Pancreas (tissue), 10 donors: ENCODE measurements at regions not wholly inside any gene's neighbourhood (a gene's known extent, or its start where the extent isn't known, plus 50 kb on each side); places are given as distances from the start of the nearest gene placed in this dataset.

Experiments
- ATAC-seq, 4 donors: fragments of 200-7000 bp; cut with Tn5 transposase; one replicate each; pipeline versions ENCODE4 v1.8.0 to v1.9.1; 2020; ENCODE audit warnings: mild to moderate bottlenecking in 4 of 4, moderate library complexity in 4 of 4
- DNase-seq, 6 donors: peaks; one replicate each; pipeline ENCODE4 v3.0.0-alpha.2; 2020
- FAIRE-seq: peaks from 2 replicates; lab custom pipeline; 2012; peaks lifted over from hg19 to GRCh38; lab: Jason Lieb, UNC
- H3K27ac ChIP-seq, 4 donors: fragments of 200-600 bp; sonication (generic); 1 replicate in 3 of 4; 2 replicates in 1 of 4; pipeline versions ENCODE4 v1.5.0 to v1.8.0; 2020
- H3K27me3 ChIP-seq, 4 donors: fragments of 200-600 bp; one replicate each; pipeline ENCODE4 v1.8.0; 2021
- H3K36me3 ChIP-seq, 3 donors: fragments of 200-600 bp; sonication (generic) in 1 of 3; one replicate each; pipeline versions ENCODE4 v1.5.0 to v1.8.0; 2020 to 2021
- H3K4me1 ChIP-seq, 3 donors: fragments of 200-600 bp; one replicate each; pipeline ENCODE4 v1.8.0; 2021
- H3K4me3 ChIP-seq, 4 donors: fragments of 200-600 bp; sonication (generic) in 2 of 4; one replicate each; pipeline versions ENCODE4 v1.5.0 to v1.8.0; 2020 to 2021
- H3K9me3 ChIP-seq, 4 donors: fragments of 200-600 bp; one replicate each; pipeline ENCODE4 v1.8.0; 2021
- CTCF ChIP-seq, 4 donors: fragments of 200-600 bp; sonication (generic) in 3 of 4; IDR thresholded peaks; one replicate each; pipeline versions ENCODE4 v1.5.0 to v1.8.0; 2021; ENCODE audit warnings: antibody characterized with exemption in 4 of 4
- WGBS, 2 donors: extraction: QIAGEN DNeasy Blood & Tissue Kit; methylation state at CpG; one replicate each; pipeline ENCODE4 v1.1.7; 2013; 5-methylcytosine and 5-hydroxymethylcytosine counted together
- intact Hi-C, 3 donors: fragments of 100-400 bp; cut with DNase I; formaldehyde crosslinking; loops; one replicate each; pipeline versions ENCODE4 v1.11.1 to v1.14.2; 2022
- donor health status: healthy with polysubstance abuse.
- donor health status: DM: no; HTN: no; CAD: no; lungs with moderate emphysema.
- donor health status: DM: no; HTN: no; CAD: no.
- donor health status: control.
- donor health status: control.
- donor health status: Bipolar disorder and iron deficiency.
- donor health status: DM: yes; HTN: yes; CAD: no.
- donor health status: DM: no; HTN: no; CAD: no.
- donor health status: DM: no; HTN: no; CAD: no.
- donor health status: DM: yes; HTN: yes; CAD: no.

- no peaks in the 10 kb centered on the region for H3K9me3 ChIP-seq
- 32 to 36% methylated on average over 2 of the region's 2 CpGs for WGBS, 2 donors
- DNase-seq (no peak), ATAC-seq (no peak), FAIRE-seq (no peak)
- H3K4me1 ChIP-seq = no peaks in the 10 kb centered on the region
- H3K4me3 ChIP-seq = no peak overlapping the region
- H3K27ac ChIP-seq = no peak overlapping the region
- intact Hi-C loops = no loop called here
- no peaks in the 10 kb centered on the region for H3K36me3 ChIP-seq
- no peaks in the 10 kb centered on the region for H3K27me3 ChIP-seq
- no peak for TF ChIP-seq CTCF (IDR thresholded peaks at IDR 0.05)
These were observed 767.2 kb upstream of the SLC10A2 start for GRCh38 chr13:103833294-103833852.

- intact Hi-C loops = no loop called here
- Histone ChIP-seq H3K27me3 (no peaks in the 10 kb centered on the region), H3K9me3 (no peaks in the 10 kb centered on the region), H3K36me3 (no peaks in the 10 kb centered on the region), H3K27ac (no peak overlapping the region), H3K4me3 (no peak overlapping the region), H3K4me1 (no peaks in the 10 kb centered on the region)
- FAIRE-seq (no peak), ATAC-seq (no peak), DNase-seq (no peak)
- TF ChIP-seq CTCF (IDR thresholded peaks at IDR 0.05) = no peak
- WGBS, 2 donors = 61 to 80% methylated on average over 4 of the region's 4 CpGs
These were observed 749.4 kb upstream of the SLC10A2 start for GRCh38 chr13:103815619-103816018.

GRCh38 chr13:103812971-103813370 is 746.8 kb upstream of the SLC10A2 start:
- Histone ChIP-seq H3K27ac (no peak overlapping the region), H3K27me3 (no peaks in the 10 kb centered on the region), H3K4me3 (no peak overlapping the region), H3K4me1 (no peaks in the 10 kb centered on the region), H3K9me3 (no peaks in the 10 kb centered on the region), H3K36me3 (no peaks in the 10 kb centered on the region)
- DNase-seq = no peak
- intact Hi-C loops = no loop called here
- no peak for TF ChIP-seq CTCF (IDR thresholded peaks at IDR 0.05)
- WGBS, 2 donors = 54 to 74% methylated on average over 5 of the region's 5 CpGs
- no peak for FAIRE-seq
- ATAC-seq = no peak

- no peaks in the 10 kb centered on the region for H3K9me3 ChIP-seq
- 63 to 71% methylated on average over 4 of the region's 4 CpGs for WGBS, 2 donors
- H3K36me3 ChIP-seq = no peaks in the 10 kb centered on the region
- ATAC-seq (no peak), FAIRE-seq (no peak), DNase-seq (no peak)
- H3K4me1 ChIP-seq = no peaks in the 10 kb centered on the region
- no peaks in the 10 kb centered on the region for H3K27me3 ChIP-seq
- no peak overlapping the region for H3K4me3 ChIP-seq
- TF ChIP-seq CTCF (IDR thresholded peaks at IDR 0.05) = no peak
- intact Hi-C loops = no loop called here
- no peak overlapping the region for H3K27ac ChIP-seq
These were observed 746.3 kb upstream of the SLC10A2 start for GRCh38 chr13:103812558-103812957.

- WGBS, 2 donors = 78 to 93% methylated on average over 3 of the region's 3 CpGs
- H3K27me3 ChIP-seq = no peaks in the 10 kb centered on the region
- DNase-seq = no peak
- no peaks in the 10 kb centered on the region for H3K4me1 ChIP-seq
- H3K4me3 ChIP-seq = no peak overlapping the region
- intact Hi-C loops = no loop called here
- ATAC-seq = no peak
- no peak for TF ChIP-seq CTCF (IDR thresholded peaks at IDR 0.05)
- no peaks in the 10 kb centered on the region for H3K36me3 ChIP-seq
- FAIRE-seq = no peak
- H3K9me3 ChIP-seq = no peaks in the 10 kb centered on the region
- H3K27ac ChIP-seq = no peak overlapping the region
These were observed 743.8 kb upstream of the SLC10A2 start for GRCh38 chr13:103810026-103810425.
